ENCODE measurements at regions not wholly inside any gene's neighbourhood (a gene's known extent, or its start where the extent isn't known, plus 50 kb on each side); places are given as distances from the start of the nearest gene placed in this dataset.

DNA sequence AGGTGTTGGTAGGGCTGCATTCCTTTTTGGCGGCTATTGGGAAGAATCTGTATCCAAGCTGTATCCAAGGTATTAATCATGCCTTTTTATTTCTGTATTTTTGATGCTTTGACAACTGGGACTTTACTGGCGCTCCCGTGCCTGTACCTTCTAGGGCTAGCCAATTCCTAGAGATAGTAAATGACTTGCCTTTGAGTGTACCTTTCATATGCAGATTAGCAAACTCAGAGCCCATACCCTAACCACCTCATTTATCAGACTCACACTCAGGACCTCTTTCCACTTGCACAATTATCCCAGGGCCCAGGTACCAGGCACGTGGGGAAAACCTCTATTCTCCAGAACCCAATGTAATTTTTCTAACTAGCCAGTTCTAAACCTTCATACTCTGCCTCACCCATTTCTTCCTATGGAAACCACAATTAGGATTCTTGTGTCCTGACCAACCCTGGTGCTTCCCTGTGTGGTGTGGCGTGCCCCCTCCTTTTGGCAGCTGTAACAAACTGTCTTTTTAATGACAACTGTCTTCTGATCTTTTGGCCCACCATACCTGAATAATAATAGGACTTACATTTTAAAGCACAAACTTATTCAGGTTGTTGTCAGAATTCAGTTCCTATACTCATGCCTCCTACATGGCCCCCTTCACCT is 65.8 kb upstream of the PNPT1 start:
- no peak for DNase-seq
- Histone ChIP-seq H3K4me1 (no peaks in the 10 kb centered on the region), H3K27ac (no peak overlapping the region), H3K36me3 (no peaks in the 10 kb centered on the region), H3K9ac (ENCODE audit: low read depth in 2 of 2, low read length in 2 of 2) (no peak overlapping the region), H3K9me3 (no peaks in the 10 kb centered on the region), H3K27me3 (no peaks in the 10 kb centered on the region), H3K4me3 (no peak overlapping the region)
- TF ChIP-seq, protein P1, sequence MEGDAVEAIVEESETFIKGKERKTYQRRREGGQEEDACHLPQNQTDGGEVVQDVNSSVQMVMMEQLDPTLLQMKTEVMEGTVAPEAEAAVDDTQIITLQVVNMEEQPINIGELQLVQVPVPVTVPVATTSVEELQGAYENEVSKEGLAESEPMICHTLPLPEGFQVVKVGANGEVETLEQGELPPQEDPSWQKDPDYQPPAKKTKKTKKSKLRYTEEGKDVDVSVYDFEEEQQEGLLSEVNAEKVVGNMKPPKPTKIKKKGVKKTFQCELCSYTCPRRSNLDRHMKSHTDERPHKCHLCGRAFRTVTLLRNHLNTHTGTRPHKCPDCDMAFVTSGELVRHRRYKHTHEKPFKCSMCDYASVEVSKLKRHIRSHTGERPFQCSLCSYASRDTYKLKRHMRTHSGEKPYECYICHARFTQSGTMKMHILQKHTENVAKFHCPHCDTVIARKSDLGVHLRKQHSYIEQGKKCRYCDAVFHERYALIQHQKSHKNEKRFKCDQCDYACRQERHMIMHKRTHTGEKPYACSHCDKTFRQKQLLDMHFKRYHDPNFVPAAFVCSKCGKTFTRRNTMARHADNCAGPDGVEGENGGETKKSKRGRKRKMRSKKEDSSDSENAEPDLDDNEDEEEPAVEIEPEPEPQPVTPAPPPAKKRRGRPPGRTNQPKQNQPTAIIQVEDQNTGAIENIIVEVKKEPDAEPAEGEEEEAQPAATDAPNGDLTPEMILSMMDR (IDR thresholded peaks at IDR 0.05): no peak
- intact Hi-C loops (cut with DNase I): no loop called here

- H3K36me3 ChIP-seq: no peaks in the 10 kb centered on the region
- no peak overlapping the region for H3K4me3 ChIP-seq
- TF ChIP-seq, protein P1 (IDR thresholded peaks at IDR 0.05): no peak
- no peak overlapping the region for H3K27ac ChIP-seq
- intact Hi-C loops (cut with DNase I): no loop called here
- no peak for DNase-seq
- no peak overlapping the region for H3K9ac ChIP-seq (ENCODE audit: low read depth in 2 of 2, low read length in 2 of 2)
- no peaks in the 10 kb centered on the region for H3K9me3 ChIP-seq
- no peaks in the 10 kb centered on the region for H3K27me3 ChIP-seq
- no peaks in the 10 kb centered on the region for H3K4me1 ChIP-seq
These were observed 58.3 kb upstream of the PNPT1 start for GRCh38 chr2:55751966-55752365.

GRCh38 chr2:55743583-55743982 is 49.9 kb upstream of the PNPT1 start:
- Histone ChIP-seq H3K9me3 (no peaks in the 10 kb centered on the region), H3K4me3 (no peak overlapping the region), H3K9ac (ENCODE audit: low read depth in 2 of 2, low read length in 2 of 2) (no peak overlapping the region), H3K36me3 (no peaks in the 10 kb centered on the region), H3K27me3 (no peaks in the 10 kb centered on the region), H3K27ac (no peak overlapping the region), H3K4me1 (no peaks in the 10 kb centered on the region)
- DNase-seq: no peak
- intact Hi-C loops (cut with DNase I): no loop called here
- TF ChIP-seq, protein P1 (IDR thresholded peaks at IDR 0.05): no peak

All from colonic mucosa (tissue), 4 donors.